Frontal cortex (tissue), 3 donors: ENCODE measurements at regions not wholly inside any gene's neighbourhood (a gene's known extent, or its start where the extent isn't known, plus 50 kb on each side); places are given as distances from the start of the nearest gene placed in this dataset.

Experiments
- DNase-seq, 2 donors: peaks; one replicate each; pipeline ENCODE4 v3.0.0; 2012; ENCODE audit warnings: low spot score in 2 of 2
- FAIRE-seq: peaks from 2 replicates; lab custom pipeline; 2012; peaks lifted over from hg19 to GRCh38; lab: Jason Lieb, UNC
- donor health status: control.
- donor health status: control.
- donor health status: control.

- DNase-seq, result no peak
- FAIRE-seq, result no peak
Observed at GRCh38 chr6:119466226-119466625, 116.7 kb upstream of the MAN1A1 start.

GRCh38 chr6:119463081-119463626 is 113.6 kb upstream of the MAN1A1 start:
- FAIRE-seq (no peak), DNase-seq (no peak)

- FAIRE-seq, result no peak
- DNase-seq, result no peak
Observed at GRCh38 chr6:119461187-119461586, 111.6 kb upstream of the MAN1A1 start.

GRCh38 chr6:119459207-119459974 is 109.8 kb upstream of the MAN1A1 start:
- FAIRE-seq, result no peak
- DNase-seq, result no peak

- FAIRE-seq (no peak), DNase-seq (no peak)
Observed at GRCh38 chr6:119454714-119455113, 105.2 kb upstream of the MAN1A1 start.

- FAIRE-seq, result no peak
- DNase-seq, result no peak
Observed at GRCh38 chr6:119453242-119454200, 104.0 kb upstream of the MAN1A1 start.

GRCh38 chr6:119449331-119450156 is 100.0 kb upstream of the MAN1A1 start:
- no peak for DNase-seq
- FAIRE-seq, result no peak

GRCh38 chr6:119447921-119448320 is 98.4 kb upstream of the MAN1A1 start:
- DNase-seq, result no peak
- FAIRE-seq, result no peak

- DNase-seq (no peak), FAIRE-seq (no peak)
Observed at GRCh38 chr6:119446609-119447008, 97.0 kb upstream of the MAN1A1 start.

GRCh38 chr6:119446115-119446554 is 96.6 kb upstream of the MAN1A1 start:
- FAIRE-seq (no peak), DNase-seq (no peak)

GRCh38 chr6:119445666-119446065 is 96.1 kb upstream of the MAN1A1 start:
- FAIRE-seq, result no peak
- no peak for DNase-seq

GRCh38 chr6:119444642-119445557 is 95.3 kb upstream of the MAN1A1 start:
- FAIRE-seq, result no peak
- no peak for DNase-seq

GRCh38 chr6:119443993-119444641 is 94.6 kb upstream of the MAN1A1 start:
- DNase-seq (no peak), FAIRE-seq (no peak)

GRCh38 chr6:119442776-119443184 is 93.2 kb upstream of the MAN1A1 start:
- DNase-seq (no peak), FAIRE-seq (no peak)

GRCh38 chr6:119440953-119441352 is 91.4 kb upstream of the MAN1A1 start:
- DNase-seq (no peak), FAIRE-seq (no peak)

GRCh38 chr6:119436583-119436982 is 87.0 kb upstream of the MAN1A1 start:
- FAIRE-seq (no peak), DNase-seq (no peak)

- DNase-seq (no peak), FAIRE-seq (no peak)
Observed at GRCh38 chr6:119431799-119432198, 82.2 kb upstream of the MAN1A1 start.

GRCh38 chr6:119430805-119431204 is 81.2 kb upstream of the MAN1A1 start:
- FAIRE-seq, result no peak

More at GRCh38 chr6:119430805-119431204, 81.2 kb upstream of the MAN1A1 start:
- DNase-seq, result no peak
